ENCODE measurements at regions not wholly inside any gene's neighbourhood (a gene's known extent, or its start where the extent isn't known, plus 50 kb on each side); places are given as distances from the start of the nearest gene placed in this dataset.

GRCh38 chr4:162221148-162221547 is 57.3 kb upstream of the FSTL5 start:
- H3K36me3 ChIP-seq (ENCODE audit: low read depth) = no peaks in the 10 kb centered on the region
- TF ChIP-seq CTCF (IDR thresholded peaks at IDR 0.05; ENCODE audit: poor library complexity, severe bottlenecking) = no peak

More at GRCh38 chr4:162221148-162221547, 57.3 kb upstream of the FSTL5 start:
- H3K27me3 ChIP-seq (ENCODE audit: insufficient read depth, poor library complexity, severe bottlenecking) = no peaks in the 10 kb centered on the region
- DNase-seq (ENCODE audit: low spot score) = no peak
- H3K27ac ChIP-seq (ENCODE audit: poor library complexity, severe bottlenecking) = no peak overlapping the region
- H3K9me3 ChIP-seq (ENCODE audit: severe bottlenecking) = no peaks in the 10 kb centered on the region
- no peaks in the 10 kb centered on the region for H3K4me1 ChIP-seq (ENCODE audit: insufficient read depth, poor library complexity, severe bottlenecking)
- no peak overlapping the region for H3K4me3 ChIP-seq (ENCODE audit: severe bottlenecking)
- no peak for ATAC-seq (ENCODE audit: low read depth)

All from RWPE2 (cell line).